BE2C (cell line): ENCODE measurements at regions not wholly inside any gene's neighbourhood (a gene's known extent, or its start where the extent isn't known, plus 50 kb on each side); places are given as distances from the start of the nearest gene placed in this dataset.

Experiments
- DNase-seq: peaks from one replicate; pipeline ENCODE4 v3.0.0-alpha.2; 2020
- H3K27me3 ChIP-seq: fragments of 250-450 bp; sonication (Bioruptor Pico); 2 replicates; pipeline ENCODE4 v1.5.1; 2020; ENCODE audit warnings: mild to moderate bottlenecking
- H3K36me3 ChIP-seq: fragments of 250-450 bp; sonication (Bioruptor Pico); 2 replicates; pipeline ENCODE4 v1.5.1; 2020; ENCODE audit warnings: mild to moderate bottlenecking
- H3K4me1 ChIP-seq: fragments of 250-450 bp; sonication (Bioruptor Pico); 2 replicates; pipeline ENCODE4 v1.5.1; 2020
- H3K4me3 ChIP-seq: 2 replicates; pipeline ENCODE4 v1.5.1; 2011; ENCODE audit warnings: low read depth, low read length
- H3K9me3 ChIP-seq: fragments of 250-450 bp; sonication (Bioruptor Pico); 2 replicates; pipeline ENCODE4 v1.5.1; 2020
- TF ChIP-seq, protein P1 (sequence below): IDR thresholded peaks from 2 replicates; pipeline ENCODE4 v1.5.1; 2012; ENCODE audit warnings: mild to moderate bottlenecking, low read depth, low read length

DNA sequence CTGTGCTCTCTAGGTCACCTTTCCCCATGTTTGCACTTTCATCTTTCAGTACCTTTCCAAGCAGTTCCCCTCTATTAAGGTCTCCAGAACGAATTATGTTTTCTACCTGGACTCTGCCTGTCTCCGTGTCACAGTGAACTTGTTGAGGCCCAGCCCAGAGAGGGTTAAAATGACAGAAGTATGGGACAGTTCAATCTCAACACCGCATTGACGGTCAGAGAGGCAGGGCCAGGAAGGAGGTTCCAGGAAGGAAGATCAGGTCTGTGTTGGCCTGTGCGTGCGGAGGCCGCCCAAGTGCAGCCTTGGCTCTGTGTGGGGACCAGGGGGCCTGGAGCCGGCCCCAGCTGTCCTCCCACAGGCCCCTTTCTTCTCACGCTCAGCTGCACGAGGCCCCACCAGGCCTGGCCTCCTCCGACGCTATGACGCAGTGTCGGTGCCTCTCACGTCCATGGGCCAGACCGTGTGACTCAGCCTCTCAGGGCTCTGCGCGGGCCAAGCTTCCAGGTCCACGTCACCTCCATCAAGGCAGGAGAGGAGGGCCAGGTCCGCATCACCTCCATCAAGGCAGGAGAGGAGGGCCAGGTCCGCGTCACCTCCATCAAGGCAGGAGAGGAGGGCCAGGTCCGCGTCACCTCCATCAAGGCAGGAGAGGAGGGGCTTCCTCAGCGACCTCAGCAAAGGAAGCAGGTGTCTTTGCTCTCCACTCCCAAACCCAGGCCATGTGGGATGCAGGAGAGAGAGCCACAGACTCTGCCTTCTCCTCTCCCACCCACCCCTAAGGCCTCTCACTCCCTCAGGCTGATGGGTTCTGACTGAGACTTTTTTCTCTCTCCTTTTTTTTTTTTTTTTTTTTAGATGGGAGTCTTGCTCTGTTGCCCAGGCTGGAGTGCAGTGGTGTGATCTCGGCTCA, 83.1 kb downstream of the CPN2 start:
- TF ChIP-seq, protein P1, sequence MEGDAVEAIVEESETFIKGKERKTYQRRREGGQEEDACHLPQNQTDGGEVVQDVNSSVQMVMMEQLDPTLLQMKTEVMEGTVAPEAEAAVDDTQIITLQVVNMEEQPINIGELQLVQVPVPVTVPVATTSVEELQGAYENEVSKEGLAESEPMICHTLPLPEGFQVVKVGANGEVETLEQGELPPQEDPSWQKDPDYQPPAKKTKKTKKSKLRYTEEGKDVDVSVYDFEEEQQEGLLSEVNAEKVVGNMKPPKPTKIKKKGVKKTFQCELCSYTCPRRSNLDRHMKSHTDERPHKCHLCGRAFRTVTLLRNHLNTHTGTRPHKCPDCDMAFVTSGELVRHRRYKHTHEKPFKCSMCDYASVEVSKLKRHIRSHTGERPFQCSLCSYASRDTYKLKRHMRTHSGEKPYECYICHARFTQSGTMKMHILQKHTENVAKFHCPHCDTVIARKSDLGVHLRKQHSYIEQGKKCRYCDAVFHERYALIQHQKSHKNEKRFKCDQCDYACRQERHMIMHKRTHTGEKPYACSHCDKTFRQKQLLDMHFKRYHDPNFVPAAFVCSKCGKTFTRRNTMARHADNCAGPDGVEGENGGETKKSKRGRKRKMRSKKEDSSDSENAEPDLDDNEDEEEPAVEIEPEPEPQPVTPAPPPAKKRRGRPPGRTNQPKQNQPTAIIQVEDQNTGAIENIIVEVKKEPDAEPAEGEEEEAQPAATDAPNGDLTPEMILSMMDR, result no peak
- H3K9me3 ChIP-seq, result no peaks in the 10 kb centered on the region
- no peak for DNase-seq
- peaks cover 50% of the 10 kb centered on the region for H3K4me1 ChIP-seq
- no peak overlapping the region for H3K4me3 ChIP-seq
- no peaks in the 10 kb centered on the region for H3K36me3 ChIP-seq
- H3K27me3 ChIP-seq, result no peaks in the 10 kb centered on the region

DNA sequence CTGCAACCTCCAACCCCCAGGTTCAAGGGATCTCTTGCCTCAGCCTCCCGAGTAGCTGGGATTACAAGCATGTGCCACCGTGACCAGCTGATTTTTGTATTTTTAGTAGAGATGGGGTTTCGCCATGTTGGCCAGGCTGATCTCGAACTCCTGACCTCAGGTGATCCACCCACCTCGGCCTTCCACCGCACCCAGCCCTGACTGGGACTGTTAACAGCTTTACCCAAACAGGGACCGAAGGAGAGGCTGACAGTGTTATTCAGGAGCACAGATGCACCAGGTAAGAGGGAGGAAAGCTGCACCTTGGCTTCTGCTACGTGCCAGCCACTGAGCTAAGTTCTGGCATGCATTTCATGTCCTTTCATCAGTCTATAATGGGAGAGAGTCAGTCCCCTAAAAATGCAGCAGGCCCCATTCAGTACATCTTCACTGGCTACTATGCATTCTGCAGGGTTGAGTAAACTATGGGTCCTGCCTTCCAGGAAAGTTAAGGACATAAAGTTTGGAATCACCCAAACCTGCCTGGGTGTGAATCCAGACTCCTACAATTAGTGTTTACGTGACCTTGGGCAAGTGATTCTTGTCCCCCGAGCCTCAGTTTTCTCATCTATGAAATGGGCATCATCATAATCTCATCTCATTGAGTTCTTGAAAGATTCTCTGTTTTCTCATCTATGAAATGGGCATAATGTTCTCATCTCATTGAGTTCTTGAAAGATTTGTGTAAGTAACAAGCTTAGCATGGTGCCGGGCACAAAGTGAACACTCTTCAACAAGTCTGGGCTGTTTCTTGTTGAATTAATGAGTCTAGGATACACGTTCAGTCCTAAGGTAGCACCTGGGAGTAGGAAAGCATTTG, 82.2 kb downstream of the CPN2 start:
- TF ChIP-seq, protein P1, result no peak
- Histone ChIP-seq H3K36me3 (no peaks in the 10 kb centered on the region), H3K4me3 (no peak overlapping the region), H3K27me3 (no peaks in the 10 kb centered on the region), H3K9me3 (no peaks in the 10 kb centered on the region), H3K4me1 (peaks cover 57% of the 10 kb centered on the region)
- no peak for DNase-seq

DNA sequence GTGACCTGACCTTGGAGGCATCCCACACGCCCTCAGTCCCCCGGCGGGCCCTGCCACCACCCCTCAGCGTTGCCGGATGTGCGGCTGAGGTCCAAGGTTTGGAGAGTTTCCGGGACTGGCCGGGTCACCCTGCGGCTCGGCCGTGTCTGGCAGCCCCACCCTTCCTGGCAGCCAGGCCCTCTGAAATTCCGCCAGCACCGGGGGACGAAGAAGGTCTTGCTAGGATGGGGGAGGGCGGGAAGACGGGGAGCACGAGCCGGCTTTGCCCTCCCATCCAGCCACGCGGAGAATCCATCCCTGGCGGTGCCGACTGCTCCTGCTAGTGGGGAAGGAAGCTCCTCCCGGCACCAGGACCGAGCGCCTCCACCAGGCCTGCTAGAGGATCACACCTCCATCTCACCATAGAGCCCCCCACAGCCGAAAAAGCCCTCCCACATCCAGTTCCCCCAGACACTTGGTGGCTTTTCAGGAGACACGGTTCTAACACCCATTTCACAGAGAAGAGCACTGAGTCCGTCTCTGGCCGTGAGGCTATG, 81.5 kb downstream of the CPN2 start:
- H3K27me3 ChIP-seq, result no peaks in the 10 kb centered on the region
- H3K4me3 ChIP-seq, result no peak overlapping the region
- no peaks in the 10 kb centered on the region for H3K36me3 ChIP-seq
- peaks cover 62% of the 10 kb centered on the region for H3K4me1 ChIP-seq
- TF ChIP-seq, protein P1, result no peak
- no peak for DNase-seq
- no peaks in the 10 kb centered on the region for H3K9me3 ChIP-seq

DNA sequence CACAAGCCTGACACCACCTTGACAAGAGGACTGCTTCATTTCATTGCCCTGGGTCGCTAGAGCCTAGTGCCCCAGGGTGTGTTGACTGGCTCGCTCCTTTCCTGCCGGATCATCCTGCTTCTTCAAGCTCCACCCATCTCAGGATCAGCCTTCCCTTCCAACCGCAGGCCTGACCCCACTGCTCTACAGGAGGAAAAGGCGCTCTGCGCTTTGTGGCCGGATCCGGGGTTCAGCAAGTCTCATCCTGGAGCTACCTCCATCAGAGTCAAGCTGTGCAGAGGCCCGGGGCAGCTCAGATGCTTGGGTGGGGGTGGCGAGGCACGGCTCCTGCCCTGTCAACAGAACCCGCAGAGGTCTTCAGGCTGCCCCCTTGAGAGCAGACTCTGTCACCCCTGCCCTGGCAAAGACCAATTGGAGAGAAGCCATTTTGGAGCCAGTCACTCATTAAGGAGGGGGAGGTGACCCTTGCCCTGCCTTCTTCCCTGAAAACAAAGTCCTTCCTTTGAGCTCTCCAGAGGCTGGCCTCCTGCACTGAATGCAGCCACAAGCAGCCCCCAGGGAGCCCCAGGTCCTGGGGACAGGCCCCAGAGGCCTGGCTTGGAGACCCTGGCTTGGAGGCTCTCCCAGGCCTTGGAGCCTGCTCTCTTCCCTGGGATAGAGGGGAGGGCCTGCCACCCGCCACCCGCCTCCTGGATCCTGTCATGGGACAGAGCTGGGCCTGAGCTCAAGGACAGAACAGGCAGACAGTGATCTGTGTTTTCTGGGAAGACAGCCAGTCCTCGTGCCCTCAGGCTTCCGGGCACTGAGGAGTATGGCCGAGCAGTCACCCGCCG, 80.3 kb downstream of the CPN2 start:
- H3K27me3 ChIP-seq, result no peaks in the 10 kb centered on the region
- TF ChIP-seq, protein P1, result no peak
- peaks cover 56% of the 10 kb centered on the region for H3K4me1 ChIP-seq
- no peaks in the 10 kb centered on the region for H3K9me3 ChIP-seq
- no peaks in the 10 kb centered on the region for H3K36me3 ChIP-seq
- H3K4me3 ChIP-seq, result no peak overlapping the region
- DNase-seq, result peak; percentile 94

DNA sequence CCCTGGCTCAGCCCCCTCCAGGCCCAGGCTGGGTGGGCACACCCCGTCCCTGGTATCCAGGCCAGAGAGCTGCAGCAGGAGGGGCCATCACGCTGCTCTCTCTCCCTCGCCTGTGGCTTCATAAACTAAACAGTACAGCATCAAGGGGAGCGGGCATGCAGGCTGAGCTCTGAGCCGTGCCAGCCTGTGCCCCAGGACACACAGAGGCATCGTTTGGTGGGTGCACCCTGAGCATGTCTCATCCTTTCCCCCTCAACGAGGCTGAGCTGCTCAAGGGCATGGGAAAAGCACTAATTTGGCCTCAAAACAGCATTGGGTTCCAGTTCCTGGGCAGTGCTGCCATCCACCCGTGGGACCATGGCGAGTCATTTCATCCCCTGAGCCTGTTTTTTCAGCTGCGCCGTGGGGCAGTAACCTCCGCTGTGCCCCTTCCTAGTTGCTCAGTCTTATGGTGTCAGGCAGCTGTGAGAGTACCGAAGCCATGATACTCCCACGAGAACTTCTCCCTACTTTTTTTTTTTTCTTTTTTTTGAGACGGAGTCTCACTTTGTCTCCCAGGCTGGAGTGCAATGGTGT, 79.6 kb downstream of the CPN2 start:
- Histone ChIP-seq H3K27me3 (no peaks in the 10 kb centered on the region), H3K4me1 (peaks cover 52% of the 10 kb centered on the region), H3K36me3 (no peaks in the 10 kb centered on the region), H3K9me3 (no peaks in the 10 kb centered on the region), H3K4me3 (no peak overlapping the region)
- no peak for DNase-seq
- TF ChIP-seq, protein P1, result no peak
